MM.1S (cell line): ENCODE measurements at regions not wholly inside any gene's neighbourhood (a gene's known extent, or its start where the extent isn't known, plus 50 kb on each side); places are given as distances from the start of the nearest gene placed in this dataset.

ENCODE experiments used
- CTCF ChIP-seq: fragments of 300-600 bp; sonication (generic); IDR thresholded peaks from 2 replicates; pipeline ENCODE4 v1.5.1; 2016; ENCODE audit warnings: antibody characterized with exemption, low read length, mixed read lengths
- EZH2 ChIP-seq: fragments of 300-600 bp; sonication (generic); optimal IDR thresholded peaks from 2 replicates; pipeline ENCODE3; 2017; ENCODE audit warnings: low read depth, mild to moderate bottlenecking, antibody characterized with exemption, low read length, mixed read lengths

- TF ChIP-seq CTCF, result no peak
- TF ChIP-seq EZH2, result no peak
Measured at GRCh38 chr11:16511116-16512114, 155.1 kb upstream of the SOX6 start.
